HG02588 (cell line): ENCODE measurements at regions not wholly inside any gene's neighbourhood (a gene's known extent, or its start where the extent isn't known, plus 50 kb on each side); places are given as distances from the start of the nearest gene placed in this dataset.

ENCODE experiments used
- ATAC-seq: cut with Tn5 transposase; IDR thresholded peaks from one replicate; pipeline ENCODE4 v1.9.1; 2021; ENCODE audit warnings: mild to moderate bottlenecking, moderate library complexity; ENCODE audit not compliant: unreplicated experiment

GRCh38 chr18:73924307-73924706 lies 223.3 kb downstream of the FBXO15 start:
- no peak for ATAC-seq

- no peak for ATAC-seq
These were observed 223.8 kb downstream of the FBXO15 start for GRCh38 chr18:73923866-73924265.

GRCh38 chr18:73920033-73920432 lies 227.6 kb downstream of the FBXO15 start:
- no peak for ATAC-seq

GRCh38 chr18:73918816-73919215 lies 228.8 kb downstream of the FBXO15 start:
- ATAC-seq = no peak

- ATAC-seq = no peak
These were observed 230.6 kb downstream of the FBXO15 start for GRCh38 chr18:73917046-73917445.

GRCh38 chr18:73913505-73913904 lies 234.1 kb downstream of the FBXO15 start:
- no peak for ATAC-seq

- ATAC-seq = no peak
These were observed 239.3 kb downstream of the FBXO15 start for GRCh38 chr18:73908323-73908722.

- ATAC-seq = no peak
These were observed 246.1 kb downstream of the FBXO15 start for GRCh38 chr18:73901566-73901965.

GRCh38 chr18:73901151-73901550 lies 246.5 kb downstream of the FBXO15 start:
- ATAC-seq = no peak

- ATAC-seq = no peak
These were observed 247.4 kb downstream of the FBXO15 start for GRCh38 chr18:73900106-73900835.

GRCh38 chr18:73897517-73897916 lies 250.1 kb downstream of the FBXO15 start:
- ATAC-seq = no peak

GRCh38 chr18:73896685-73897084 lies 250.9 kb downstream of the FBXO15 start:
- peak; percentile 72 for ATAC-seq

- no peak for ATAC-seq
These were observed 251.9 kb downstream of the FBXO15 start for GRCh38 chr18:73895701-73896100.

GRCh38 chr18:73893880-73894279 lies 253.8 kb downstream of the FBXO15 start:
- ATAC-seq = no peak

GRCh38 chr18:73891572-73892421 lies 255.8 kb downstream of the FBXO15 start:
- no peak for ATAC-seq

GRCh38 chr18:73888565-73888964 lies 259.1 kb downstream of the FBXO15 start:
- no peak for ATAC-seq

- no peak for ATAC-seq
These were observed 259.8 kb downstream of the FBXO15 start for GRCh38 chr18:73887801-73888200.

- ATAC-seq = no peak
These were observed 262.8 kb downstream of the FBXO15 start for GRCh38 chr18:73884868-73885267.

- ATAC-seq = no peak
These were observed 266.2 kb downstream of the FBXO15 start for GRCh38 chr18:73881396-73881917.

- no peak for ATAC-seq
These were observed 267.2 kb downstream of the FBXO15 start for GRCh38 chr18:73880387-73880786.

- ATAC-seq = no peak
These were observed 267.9 kb downstream of the FBXO15 start for GRCh38 chr18:73879766-73880165.

- ATAC-seq = no peak
These were observed 268.3 kb downstream of the FBXO15 start for GRCh38 chr18:73879328-73879727.
